Upper lobe of left lung (tissue), 6 donors: ENCODE measurements at regions not wholly inside any gene's neighbourhood (a gene's known extent, or its start where the extent isn't known, plus 50 kb on each side); places are given as distances from the start of the nearest gene placed in this dataset.
A peak's percentile ranks its signal among the peaks of the same experiment; 100 is the strongest.

Source experiments
- ATAC-seq, 2 donors: fragments of 200-7000 bp; cut with Tn5 transposase; one replicate each; pipeline ENCODE4 v1.9.1; 2022; ENCODE audit warnings: mild to moderate bottlenecking in 2 of 2, moderate library complexity in 2 of 2; ENCODE audit not compliant: low FRiP score in 2 of 2
- DNase-seq, 2 donors: peaks; one replicate each; pipeline ENCODE4 v3.0.0-alpha.2; 2019 to 2020
- H3K27ac ChIP-seq, 4 donors: fragments of 200-600 bp; sonication (generic); one replicate each; pipeline ENCODE4 v1.5.1; 2016 to 2019
- H3K27me3 ChIP-seq, 4 donors: fragments of 200-600 bp; sonication (generic); one replicate each; pipeline ENCODE4 v1.5.1; 2017 to 2019
- H3K36me3 ChIP-seq, 4 donors: fragments of 200-600 bp; sonication (generic); one replicate each; pipeline ENCODE4 v1.5.1; 2016 to 2019
- H3K4me1 ChIP-seq, 4 donors: fragments of 200-600 bp; sonication (generic); one replicate each; pipeline ENCODE4 v1.5.1; 2018 to 2019
- H3K4me3 ChIP-seq, 4 donors: fragments of 200-600 bp; sonication (generic); one replicate each; pipeline ENCODE4 v1.5.1; 2017 to 2019; ENCODE audit warnings: mild to moderate bottlenecking in 2 of 4, moderate library complexity in 1 of 4
- H3K9me3 ChIP-seq, 4 donors: fragments of 200-600 bp; sonication (generic); one replicate each; pipeline ENCODE4 v1.5.1; 2018 to 2019
- EP300 ChIP-seq, 4 donors: sonication (generic); formaldehyde crosslinking; IDR thresholded peaks; one replicate each; pipeline ENCODE4 v1.5.1; 2017; ENCODE audit warnings: antibody characterized with exemption in 4 of 4, control low read depth in 2 of 4
- POLR2A ChIP-seq, 4 donors: fragments of 450-650 bp; IDR thresholded peaks; one replicate each; pipeline ENCODE4 v1.5.1; 2016 to 2017; ENCODE audit warnings: antibody characterized with exemption in 4 of 4, mild to moderate bottlenecking in 2 of 4
- POLR2AphosphoS5 ChIP-seq, 2 donors: sonication (generic); formaldehyde crosslinking; IDR thresholded peaks; one replicate each; pipeline ENCODE4 v1.5.1; 2017; ENCODE audit warnings: antibody characterized with exemption in 2 of 2
- WGBS, 2 donors: methylation state at CpG; one replicate each; pipeline ENCODE4 v1.1.5; 2017 to 2018; 5-methylcytosine and 5-hydroxymethylcytosine counted together
- TF ChIP-seq, protein P1 (sequence below), 6 experiments: fragments of 450-650 bp in 4 of 6; fragments of 200-600 bp in 2 of 6; sonication (generic) in 2 of 6; IDR thresholded peaks; one replicate each; pipeline ENCODE4 v1.5.1; 2016 to 2019; ENCODE audit warnings: antibody characterized with exemption in 6 of 6
- donor health status: DM: no; HTN: no; CAD: no; lungs with moderate emphysema.
- donor health status: DM: no; HTN: yes; CAD: no; lungs with severe emphysema.

DNA sequence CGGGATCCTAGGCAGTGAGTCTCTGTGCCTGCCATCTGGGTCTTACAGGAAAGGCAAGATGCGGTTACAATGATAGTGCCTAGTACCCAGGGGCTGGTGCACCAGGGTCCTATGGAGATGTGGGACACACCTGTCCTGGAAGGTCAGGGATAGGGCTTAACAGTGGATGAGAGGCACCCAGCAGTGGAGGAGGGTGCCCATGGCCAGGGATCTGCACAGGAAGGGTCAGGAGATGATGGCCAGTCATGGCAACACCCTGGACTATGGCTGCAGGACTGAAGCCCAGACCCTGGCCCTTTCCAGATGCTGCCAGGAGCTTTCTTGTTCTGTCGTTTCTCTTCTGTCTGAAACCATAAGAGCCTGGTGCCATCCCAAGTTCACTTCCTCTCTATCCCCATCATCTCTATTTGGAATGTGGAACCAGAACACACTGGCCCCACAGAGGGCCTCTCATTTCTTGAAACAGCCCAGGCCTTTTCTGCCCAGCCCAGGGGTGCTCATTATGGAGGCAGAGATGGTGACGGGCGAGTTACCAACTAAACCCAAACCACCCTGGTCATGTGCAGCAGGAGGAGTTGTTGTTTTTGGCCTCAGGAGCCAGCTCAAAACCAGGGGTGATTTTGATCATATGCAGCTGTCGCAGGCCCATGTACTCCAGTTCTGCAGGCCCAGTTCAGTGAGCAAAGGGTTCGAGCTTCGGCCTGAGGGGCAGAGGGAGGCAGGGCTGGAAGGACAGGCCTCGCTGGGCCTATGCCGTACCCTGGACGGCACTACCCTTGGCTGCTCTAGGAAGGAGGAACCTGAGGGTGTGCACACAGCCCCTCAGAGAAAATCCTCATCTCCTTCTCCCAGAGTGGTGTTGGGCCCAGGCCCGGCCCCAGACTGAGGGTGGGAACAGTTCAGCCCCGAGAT lies 52.6 kb upstream of the GDF10 start:
- 71 to 85% methylated on average over 7 to 13 of the region's 13 CpGs for WGBS, 2 donors
- DNase-seq: peak in 1 of 2 donors; percentile 50
- no peak overlapping the region for H3K4me3 ChIP-seq
- no peak overlapping the region for H3K27ac ChIP-seq
- no peaks in the 10 kb centered on the region for H3K9me3 ChIP-seq
- no peaks in the 10 kb centered on the region for H3K36me3 ChIP-seq
- no peaks in the 10 kb centered on the region for H3K4me1 ChIP-seq
- ATAC-seq: no peak
- TF ChIP-seq POLR2A (IDR thresholded peaks at IDR 0.05) (no peak), POLR2AphosphoS5 (IDR thresholded peaks at IDR 0.05) (no peak)
- TF ChIP-seq, protein P1, sequence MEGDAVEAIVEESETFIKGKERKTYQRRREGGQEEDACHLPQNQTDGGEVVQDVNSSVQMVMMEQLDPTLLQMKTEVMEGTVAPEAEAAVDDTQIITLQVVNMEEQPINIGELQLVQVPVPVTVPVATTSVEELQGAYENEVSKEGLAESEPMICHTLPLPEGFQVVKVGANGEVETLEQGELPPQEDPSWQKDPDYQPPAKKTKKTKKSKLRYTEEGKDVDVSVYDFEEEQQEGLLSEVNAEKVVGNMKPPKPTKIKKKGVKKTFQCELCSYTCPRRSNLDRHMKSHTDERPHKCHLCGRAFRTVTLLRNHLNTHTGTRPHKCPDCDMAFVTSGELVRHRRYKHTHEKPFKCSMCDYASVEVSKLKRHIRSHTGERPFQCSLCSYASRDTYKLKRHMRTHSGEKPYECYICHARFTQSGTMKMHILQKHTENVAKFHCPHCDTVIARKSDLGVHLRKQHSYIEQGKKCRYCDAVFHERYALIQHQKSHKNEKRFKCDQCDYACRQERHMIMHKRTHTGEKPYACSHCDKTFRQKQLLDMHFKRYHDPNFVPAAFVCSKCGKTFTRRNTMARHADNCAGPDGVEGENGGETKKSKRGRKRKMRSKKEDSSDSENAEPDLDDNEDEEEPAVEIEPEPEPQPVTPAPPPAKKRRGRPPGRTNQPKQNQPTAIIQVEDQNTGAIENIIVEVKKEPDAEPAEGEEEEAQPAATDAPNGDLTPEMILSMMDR (IDR thresholded peaks at IDR 0.05): no peak
- H3K27me3 ChIP-seq: no peaks in the 10 kb centered on the region

DNA sequence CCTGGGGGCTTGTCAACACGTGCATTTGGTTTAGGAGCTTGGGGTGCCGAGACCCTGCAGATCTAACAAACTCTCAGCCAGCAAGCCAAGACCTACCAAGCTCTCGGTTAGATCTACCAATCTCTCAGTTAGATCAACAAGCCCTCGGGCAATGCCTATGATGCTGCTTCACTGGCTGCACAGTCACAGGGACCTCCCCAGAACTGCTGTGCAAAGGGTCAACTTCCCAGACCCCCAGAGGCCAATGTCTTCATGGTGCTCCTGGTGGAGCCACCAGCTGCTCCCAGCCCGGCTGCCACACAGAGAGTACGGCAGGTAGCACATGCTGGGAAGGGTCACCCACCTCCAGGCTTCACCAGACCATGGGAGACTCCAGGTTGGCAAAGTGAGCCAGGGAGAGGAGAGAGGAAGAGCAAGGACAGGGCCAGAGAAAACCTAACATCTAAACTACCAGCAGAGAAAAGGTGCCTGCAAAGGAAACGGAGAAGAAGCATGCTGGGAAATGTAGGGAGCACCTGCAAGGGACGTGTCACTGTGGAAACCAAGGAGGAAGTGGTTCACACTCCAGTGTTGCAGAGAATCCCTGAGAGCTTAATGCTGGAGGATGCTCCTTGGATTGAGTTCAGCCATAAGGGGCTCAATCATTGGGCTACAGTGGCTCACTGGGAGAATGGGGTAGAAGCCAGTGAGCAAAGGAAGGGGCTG lies 51.5 kb upstream of the GDF10 start:
- Histone ChIP-seq H3K36me3 (no peaks in the 10 kb centered on the region), H3K4me1 (no peaks in the 10 kb centered on the region), H3K27me3 (no peaks in the 10 kb centered on the region), H3K4me3 (no peak overlapping the region), H3K9me3 (no peaks in the 10 kb centered on the region), H3K27ac (no peak overlapping the region)
- ATAC-seq: no peak
- DNase-seq: no peak
- no peak for TF ChIP-seq EP300 (IDR thresholded peaks at IDR 0.05)
- TF ChIP-seq, protein P1 (IDR thresholded peaks at IDR 0.05): no peak
- TF ChIP-seq POLR2AphosphoS5 (IDR thresholded peaks at IDR 0.05): no peak
- no peak for TF ChIP-seq POLR2A (IDR thresholded peaks at IDR 0.05)
- 77 to 83% methylated on average over 7 to 8 of the region's 8 CpGs for WGBS, 2 donors

DNA sequence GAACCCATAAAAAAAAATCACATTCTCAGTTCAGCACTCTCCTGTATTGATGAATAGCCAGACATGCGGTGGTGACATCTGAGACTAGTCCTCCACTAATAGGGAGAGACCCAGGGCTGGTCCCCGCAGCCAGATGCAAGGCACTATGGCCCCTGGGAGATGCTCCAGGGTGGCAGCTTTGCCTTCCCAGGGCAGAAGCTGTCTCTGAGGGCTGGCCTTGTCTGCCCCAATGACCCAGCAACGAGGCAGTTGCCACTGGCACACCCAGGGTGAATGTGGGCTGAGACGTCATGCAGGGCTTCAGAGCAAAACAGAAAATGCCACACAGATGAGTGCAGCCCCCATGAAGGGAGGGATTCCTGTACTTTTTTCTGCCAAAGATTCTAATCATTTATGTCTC lies 50.1 kb upstream of the GDF10 start:
- Histone ChIP-seq H3K9me3 (no peaks in the 10 kb centered on the region), H3K4me1 (no peaks in the 10 kb centered on the region), H3K4me3 (no peak overlapping the region), H3K27ac (no peak overlapping the region), H3K36me3 (no peaks in the 10 kb centered on the region), H3K27me3 (no peaks in the 10 kb centered on the region)
- 88 to 89% methylated on average over 4 of the region's 4 CpGs for WGBS, 2 donors
- no peak for ATAC-seq
- no peak for DNase-seq
- TF ChIP-seq, protein P1 (IDR thresholded peaks at IDR 0.05): no peak
- no peak for TF ChIP-seq EP300 (IDR thresholded peaks at IDR 0.05)
- no peak for TF ChIP-seq POLR2AphosphoS5 (IDR thresholded peaks at IDR 0.05)
- TF ChIP-seq POLR2A (IDR thresholded peaks at IDR 0.05): no peak
